Neuronal stem cell (in vitro differentiated cells): ENCODE measurements at regions not wholly inside any gene's neighbourhood (a gene's known extent, or its start where the extent isn't known, plus 50 kb on each side); places are given as distances from the start of the nearest gene placed in this dataset.

Experiments
- DNase-seq: peaks from one replicate; pipeline ENCODE4 v3.0.0-alpha.2; 2013; ENCODE audit warnings: low spot score
- H2AFZ ChIP-seq: one replicate; pipeline ENCODE4 v1.6.1; 2013; ENCODE audit warnings: mild to moderate bottlenecking, low read length, inconsistent platforms
- H2AK5ac ChIP-seq: 2 replicates; pipeline ENCODE4 v1.6.1; 2013; ENCODE audit warnings: low read depth, mild to moderate bottlenecking, inconsistent platforms, low read length, moderate library complexity, mixed read lengths
- H2BK120ac ChIP-seq: 2 replicates; pipeline ENCODE4 v1.6.1; 2013; ENCODE audit warnings: low read depth, mild to moderate bottlenecking, inconsistent platforms, low read length, moderate library complexity, mixed read lengths
- H2BK12ac ChIP-seq: one replicate; pipeline ENCODE4 v1.6.1; 2013; ENCODE audit warnings: low read length, inconsistent platforms
- H2BK15ac ChIP-seq: 2 replicates; pipeline ENCODE4 v1.6.1; 2013; ENCODE audit warnings: mild to moderate bottlenecking, low read length, inconsistent platforms, mixed read lengths
- H2BK5ac ChIP-seq: one replicate; pipeline ENCODE4 v1.6.1; 2013; ENCODE audit warnings: inconsistent platforms, mild to moderate bottlenecking, low read length, moderate library complexity
- H3K14ac ChIP-seq: one replicate; pipeline ENCODE4 v1.6.1; 2013; ENCODE audit warnings: low read length, inconsistent platforms
- H3K18ac ChIP-seq: 2 replicates; pipeline ENCODE4 v1.6.1; 2013; ENCODE audit warnings: low read length, inconsistent platforms
- H3K23ac ChIP-seq: 2 replicates; pipeline ENCODE4 v1.6.1; 2013; ENCODE audit warnings: low read depth, mild to moderate bottlenecking, mixed read lengths, low read length, inconsistent platforms; ENCODE audit not compliant: poor library complexity
- H3K27ac ChIP-seq: replicated peaks from 3 replicates; pipeline ENCODE4 v1.5.1; 2013; ENCODE audit warnings: low read length, inconsistent platforms
- H3K27me3 ChIP-seq, 3 experiments: 2 replicates each; pipeline ENCODE4 v1.6.1; 2013; ENCODE audit warnings: low read length in 3 of 3, mild to moderate bottlenecking in 2 of 3, inconsistent platforms in 1 of 3, low read depth in 1 of 3, mixed read lengths in 1 of 3, moderate library complexity in 1 of 3; ENCODE audit not compliant: control insufficient read depth in 3 of 3, insufficient read depth in 3 of 3
- H3K36me3 ChIP-seq, 2 donors: replicated peaks in 1 of 2; 2 replicates each; pipeline ENCODE4 v1.6.1; 2013; ENCODE audit warnings: low read length in 2 of 2; ENCODE audit not compliant: control insufficient read depth in 2 of 2, insufficient read depth in 2 of 2
- H3K4ac ChIP-seq: 2 replicates; pipeline ENCODE4 v1.6.1; 2013; ENCODE audit warnings: inconsistent platforms, mild to moderate bottlenecking, low read length, moderate library complexity
- H3K4me1 ChIP-seq, 2 donors: 1 replicate in 1 of 2; 2 replicates in 1 of 2; pipeline ENCODE4 v1.6.1; 2013; ENCODE audit warnings: low read length in 2 of 2, low read depth in 1 of 2; ENCODE audit not compliant: control insufficient read depth in 2 of 2, insufficient read depth in 1 of 2
- H3K4me2 ChIP-seq: one replicate; pipeline ENCODE4 v1.6.1; 2013; ENCODE audit warnings: mild to moderate bottlenecking, low read length, inconsistent platforms; ENCODE audit not compliant: insufficient read depth, poor library complexity, severe bottlenecking
- H3K4me3 ChIP-seq, 2 donors: 2 replicates each; pipeline ENCODE4 v1.5.1; 2013; ENCODE audit warnings: low read length in 2 of 2, mild to moderate bottlenecking in 2 of 2, inconsistent platforms in 1 of 2, moderate library complexity in 1 of 2
- H3K79me1 ChIP-seq: one replicate; pipeline ENCODE4 v1.6.1; 2013; ENCODE audit warnings: low read depth, mild to moderate bottlenecking, inconsistent platforms, low read length, moderate library complexity
- H3K9ac ChIP-seq: one replicate; pipeline ENCODE4 v1.6.1; 2013; ENCODE audit warnings: mild to moderate bottlenecking, low read depth, low read length, inconsistent platforms; ENCODE audit not compliant: poor library complexity
- H3K9me3 ChIP-seq, 2 donors: replicated peaks in 1 of 2; 2 replicates each; pipeline versions ENCODE3 to v1.6.1; 2013; ENCODE audit warnings: low read length in 2 of 2, mild to moderate bottlenecking in 2 of 2, inconsistent platforms in 1 of 2, low read depth in 1 of 2, mixed read lengths in 1 of 2, moderate library complexity in 1 of 2; ENCODE audit not compliant: control insufficient read depth in 2 of 2, insufficient read depth in 1 of 2
- H4K8ac ChIP-seq: one replicate; pipeline ENCODE4 v1.6.1; 2013; ENCODE audit warnings: low read depth, mild to moderate bottlenecking, inconsistent platforms, low read length, moderate library complexity
- H4K91ac ChIP-seq: one replicate; pipeline ENCODE4 v1.6.1; 2013; ENCODE audit warnings: low read length, low read depth, mild to moderate bottlenecking, inconsistent platforms; ENCODE audit not compliant: poor library complexity
- WGBS, 2 donors: extraction: QIAGEN DNeasy Blood & Tissue Kit; methylation state at CpG; one replicate each; pipeline ENCODE4 v1.1.7; 2013; ENCODE audit warnings: missing lambda C conversion rate in 2 of 2, mixed read lengths in 1 of 2; ENCODE audit not compliant: insufficient read length in 2 of 2, insufficient replicate concordance in 1 of 2; ENCODE audit errors: extremely low coverage in 2 of 2; 5-methylcytosine and 5-hydroxymethylcytosine counted together

DNA sequence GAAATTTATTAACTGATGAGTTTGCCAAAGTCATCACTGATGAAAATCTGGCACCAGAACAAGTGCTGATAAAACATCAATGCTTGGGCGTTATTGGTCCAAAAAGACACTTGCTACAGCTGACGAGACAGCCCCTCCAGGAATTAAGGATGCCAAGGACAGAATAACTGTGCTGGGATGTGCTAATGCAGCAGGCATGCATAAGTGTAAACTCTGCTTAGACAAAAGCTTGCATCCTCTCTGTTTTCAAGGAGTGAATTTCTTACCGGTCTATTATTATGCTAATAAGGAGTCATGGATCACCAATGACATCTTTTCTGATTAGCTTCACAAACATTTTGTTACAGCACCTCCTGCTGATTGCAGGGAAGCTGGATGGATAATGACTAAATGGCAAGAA is 402.0 kb downstream of the LTN1 start:
- H3K18ac ChIP-seq, result no peak overlapping the region
- no peak overlapping the region for H2BK120ac ChIP-seq
- no peak overlapping the region for H3K4me3 ChIP-seq
- no peak overlapping the region for H2BK5ac ChIP-seq
- no peaks in the 10 kb centered on the region for H3K27me3 ChIP-seq
- H3K14ac ChIP-seq, result no peak overlapping the region
- no peak overlapping the region for H4K91ac ChIP-seq
- H3K4me2 ChIP-seq, result no peak overlapping the region
- H3K36me3 ChIP-seq, result no peaks in the 10 kb centered on the region
- no peak for DNase-seq
- WGBS, 2 donors, result no CpG with 5 or more reads among the region's 3 CpGs
- peaks cover 0 to 2% of the 10 kb centered on the region in 2 donors for H3K4me1 ChIP-seq
- H3K4ac ChIP-seq, result no peak overlapping the region
- no peak overlapping the region for H3K23ac ChIP-seq
- no peak overlapping the region for H4K8ac ChIP-seq
- no peak overlapping the region for H3K9ac ChIP-seq
- no peaks in the 10 kb centered on the region for H3K9me3 ChIP-seq
- H2AFZ ChIP-seq, result no peak overlapping the region
- no peak overlapping the region for H2AK5ac ChIP-seq
- no peaks in the 10 kb centered on the region for H3K79me1 ChIP-seq
- no peak overlapping the region for H2BK15ac ChIP-seq
- H2BK12ac ChIP-seq, result no peak overlapping the region
- no peak overlapping the region for H3K27ac ChIP-seq

DNA sequence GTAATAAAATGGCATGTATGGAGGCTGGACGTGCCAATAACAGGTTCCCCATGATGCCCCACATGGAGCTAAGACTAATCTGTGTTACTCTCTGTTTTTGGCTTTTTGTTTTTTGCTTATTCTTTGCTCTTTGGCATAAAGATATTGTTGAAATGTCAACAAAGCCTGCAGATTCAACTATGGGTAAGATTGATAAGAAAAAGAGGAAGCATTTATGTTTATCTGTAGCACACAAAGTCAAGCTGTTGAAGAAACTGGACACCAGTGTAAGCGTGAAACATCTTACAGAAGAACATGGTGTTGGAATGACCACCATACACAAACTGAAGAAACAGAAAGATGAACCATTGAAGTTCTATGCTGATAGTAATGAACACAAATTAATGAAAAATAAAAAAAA is 402.7 kb downstream of the LTN1 start:
- no peak overlapping the region for H4K8ac ChIP-seq
- DNase-seq, result no peak
- no peak overlapping the region for H2BK120ac ChIP-seq
- H3K27me3 ChIP-seq, result no peaks in the 10 kb centered on the region
- H3K4me2 ChIP-seq, result no peak overlapping the region
- H2BK12ac ChIP-seq, result no peak overlapping the region
- H3K23ac ChIP-seq, result no peak overlapping the region
- no peak overlapping the region for H3K18ac ChIP-seq
- no peaks in the 10 kb centered on the region for H3K36me3 ChIP-seq
- no peak overlapping the region for H3K4ac ChIP-seq
- H3K79me1 ChIP-seq, result no peaks in the 10 kb centered on the region
- no CpG with 5 or more reads among the region's 2 CpGs for WGBS, 2 donors
- peaks cover 0 to 2% of the 10 kb centered on the region in 2 donors for H3K4me1 ChIP-seq
- H2AK5ac ChIP-seq, result no peak overlapping the region
- no peaks in the 10 kb centered on the region for H3K9me3 ChIP-seq
- no peak overlapping the region for H2BK15ac ChIP-seq
- H3K9ac ChIP-seq, result no peak overlapping the region
- no peak overlapping the region for H2AFZ ChIP-seq
- no peak overlapping the region for H4K91ac ChIP-seq
- no peak overlapping the region for H3K27ac ChIP-seq
- no peak overlapping the region for H2BK5ac ChIP-seq
- H3K4me3 ChIP-seq, result no peak overlapping the region
- no peak overlapping the region for H3K14ac ChIP-seq

DNA sequence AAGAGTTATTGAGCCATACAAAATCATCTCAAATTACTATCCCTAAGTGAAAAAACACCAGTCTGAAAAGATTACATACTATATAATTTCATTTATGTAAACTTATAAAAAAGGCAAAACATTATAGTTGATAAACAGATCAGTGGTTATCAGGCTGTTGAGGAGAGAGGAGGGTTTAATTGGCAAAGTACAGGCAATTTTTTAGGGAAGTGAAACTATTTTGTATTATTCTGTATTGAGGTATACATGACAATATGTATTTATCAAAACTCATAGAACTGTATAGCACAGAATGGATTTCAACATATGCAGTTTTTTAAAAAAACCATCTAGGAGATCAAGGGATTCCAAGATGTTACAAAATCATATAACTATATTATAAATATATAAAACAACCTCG is 403.7 kb downstream of the LTN1 start:
- Histone ChIP-seq H2BK5ac (no peak overlapping the region), H4K91ac (no peak overlapping the region), H3K4ac (no peak overlapping the region), H2BK12ac (no peak overlapping the region), H2BK120ac (no peak overlapping the region), H2AK5ac (no peak overlapping the region), H2AFZ (no peak overlapping the region), H3K4me1 (peaks cover 0 to 2% of the 10 kb centered on the region in 2 donors), H3K36me3 (no peaks in the 10 kb centered on the region), H4K8ac (no peak overlapping the region), H3K9ac (no peak overlapping the region), H3K27me3 (no peaks in the 10 kb centered on the region), H3K27ac (no peak overlapping the region), H3K14ac (no peak overlapping the region), H3K4me2 (no peak overlapping the region), H3K18ac (no peak overlapping the region), H2BK15ac (no peak overlapping the region), H3K4me3 (no peak overlapping the region), H3K23ac (no peak overlapping the region), H3K79me1 (no peaks in the 10 kb centered on the region), H3K9me3 (no peaks in the 10 kb centered on the region)
- DNase-seq, result no peak
- WGBS, 2 donors, result no CpG with 5 or more reads among the region's 1 CpG

DNA sequence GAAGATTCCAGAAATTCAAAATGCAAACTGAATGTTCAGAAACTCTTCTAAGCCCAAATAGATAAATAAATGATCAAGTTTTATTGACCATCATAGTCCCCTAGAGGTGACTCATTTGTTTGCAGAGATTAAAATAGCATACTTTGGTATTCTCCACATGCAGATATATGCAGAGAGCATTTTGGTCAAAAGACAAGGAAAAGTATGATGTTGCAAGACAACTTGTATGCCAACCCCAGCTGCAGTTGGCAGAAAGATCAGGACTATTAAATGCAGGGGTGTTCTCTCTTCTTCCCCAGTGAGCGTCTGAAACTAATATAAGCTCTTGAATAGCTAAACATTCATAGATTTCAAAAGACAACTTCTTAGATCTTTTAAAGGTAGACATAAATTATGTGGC is 404.9 kb downstream of the LTN1 start:
- Histone ChIP-seq H3K36me3 (no peaks in the 10 kb centered on the region), H2AFZ (no peak overlapping the region), H3K4me2 (no peak overlapping the region), H2BK15ac (no peak overlapping the region), H2BK120ac (no peak overlapping the region), H3K27ac (no peak overlapping the region), H3K18ac (no peak overlapping the region), H3K4me1 (peaks cover 0 to 2% of the 10 kb centered on the region in 2 donors), H3K27me3 (no peaks in the 10 kb centered on the region), H3K4ac (no peak overlapping the region), H4K91ac (no peak overlapping the region), H2BK5ac (no peak overlapping the region), H3K23ac (no peak overlapping the region), H3K14ac (no peak overlapping the region), H2BK12ac (no peak overlapping the region), H3K79me1 (no peaks in the 10 kb centered on the region), H3K9me3 (no peaks in the 10 kb centered on the region), H2AK5ac (no peak overlapping the region), H3K4me3 (no peak overlapping the region), H3K9ac (no peak overlapping the region), H4K8ac (no peak overlapping the region)
- no CpG with 5 or more reads among the region's 1 CpG for WGBS, 2 donors
- no peak for DNase-seq
